ENCODE measurements at regions not wholly inside any gene's neighbourhood (a gene's known extent, or its start where the extent isn't known, plus 50 kb on each side); places are given as distances from the start of the nearest gene placed in this dataset.

DNA sequence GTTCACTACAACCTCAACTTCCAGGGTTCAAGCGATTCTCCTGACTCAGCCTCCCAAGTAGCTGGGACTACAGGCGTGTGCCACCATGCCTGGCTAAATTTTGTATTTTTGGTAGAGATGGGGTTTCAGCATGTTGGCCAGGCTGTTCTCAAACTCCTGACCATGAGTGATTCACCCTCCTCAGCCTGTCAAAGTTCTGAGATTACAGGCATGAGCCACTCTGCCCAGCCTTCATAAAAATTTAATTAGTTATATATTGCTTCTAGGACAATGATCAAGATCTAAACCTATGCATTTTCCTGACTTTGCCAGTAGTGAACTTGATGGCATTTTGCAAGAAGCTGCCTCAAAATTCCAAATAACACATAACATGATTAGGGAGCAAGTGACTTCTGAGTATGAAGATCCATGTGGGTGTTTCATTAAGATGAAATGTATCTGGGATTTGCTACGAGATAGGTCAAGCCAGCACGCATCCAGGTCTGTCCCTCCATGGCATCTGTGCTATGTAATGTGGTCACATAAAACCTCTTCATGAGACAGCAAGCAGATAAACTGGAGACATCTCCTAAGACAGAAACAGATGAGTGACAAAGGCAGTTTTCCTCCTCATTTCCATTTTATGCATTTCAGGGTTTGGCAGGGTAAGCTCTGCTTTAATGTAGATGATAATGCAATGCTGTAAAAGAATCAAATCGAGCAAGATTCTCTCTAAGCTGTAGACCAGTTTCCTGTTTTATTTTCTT lies 319.4 kb upstream of the ATP2B1 start:
- H3K4me1 ChIP-seq (ENCODE audit: control insufficient read depth in 1 of 2, insufficient read depth in 2 of 2, low read length in 2 of 2): no peaks in the 10 kb centered on the region
- H3K9me3 ChIP-seq (ENCODE audit: control insufficient read depth in 1 of 2, low read length in 2 of 2): no peaks in the 10 kb centered on the region
- no peaks in the 10 kb centered on the region for H3K36me3 ChIP-seq (ENCODE audit: control insufficient read depth in 1 of 2, insufficient read depth in 2 of 2, low read length in 2 of 2)
- H3K4me3 ChIP-seq (ENCODE audit: low read depth in 1 of 2, low read length in 2 of 2): no peak overlapping the region
- H3K27ac ChIP-seq (ENCODE audit: low read length): no peak overlapping the region
- H3K27me3 ChIP-seq (ENCODE audit: low read depth, low read length): no peaks in the 10 kb centered on the region

DNA sequence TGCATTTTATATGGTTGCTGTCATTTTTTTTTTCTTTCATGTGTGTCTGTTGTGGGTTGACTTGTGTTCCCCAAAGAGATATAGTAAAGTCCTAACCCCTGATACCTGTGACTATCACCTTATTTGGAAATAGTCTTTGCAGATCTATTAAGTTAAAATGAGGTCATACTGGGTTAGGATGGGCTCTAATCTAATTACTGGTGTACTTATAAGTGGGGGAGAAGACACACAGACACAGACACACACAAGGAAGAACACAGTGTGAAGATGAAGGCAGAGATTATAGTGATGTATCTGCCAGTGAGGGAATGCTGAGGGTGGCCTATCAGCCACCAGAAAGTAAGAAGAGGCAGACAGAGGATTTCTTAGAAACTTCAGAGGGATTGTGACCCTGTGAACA lies 318.4 kb upstream of the ATP2B1 start:
- no peaks in the 10 kb centered on the region for H3K27me3 ChIP-seq (ENCODE audit: low read depth, low read length)
- H3K4me3 ChIP-seq (ENCODE audit: low read depth in 1 of 2, low read length in 2 of 2): no peak overlapping the region

DNA sequence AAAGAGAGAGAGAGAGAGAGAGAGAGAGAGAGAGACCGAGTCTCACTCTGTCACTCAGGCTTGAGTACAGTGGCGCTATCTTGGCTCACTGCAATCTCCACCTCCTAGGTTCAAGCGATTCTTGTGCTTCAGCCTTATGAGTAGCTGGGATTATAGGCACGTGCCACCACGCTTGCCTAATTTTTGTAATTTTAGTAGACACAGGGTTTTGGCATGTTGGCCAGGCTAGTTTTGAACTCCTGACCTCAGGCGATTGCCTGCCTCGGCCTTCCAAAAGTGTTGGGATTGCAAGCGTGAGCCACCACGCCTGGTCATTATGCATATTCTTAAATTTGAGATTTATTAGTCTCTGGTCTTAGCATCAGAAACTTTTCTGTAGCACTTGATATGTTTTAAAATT lies 317.9 kb upstream of the ATP2B1 start:
- no peaks in the 10 kb centered on the region for H3K27me3 ChIP-seq (ENCODE audit: low read depth, low read length)
- H3K9me3 ChIP-seq (ENCODE audit: control insufficient read depth in 1 of 2, low read length in 2 of 2): no peaks in the 10 kb centered on the region
- no peak overlapping the region for H3K27ac ChIP-seq (ENCODE audit: low read length)
- no peaks in the 10 kb centered on the region for H3K4me1 ChIP-seq (ENCODE audit: control insufficient read depth in 1 of 2, insufficient read depth in 2 of 2, low read length in 2 of 2)
- H3K36me3 ChIP-seq (ENCODE audit: control insufficient read depth in 1 of 2, insufficient read depth in 2 of 2, low read length in 2 of 2): no peaks in the 10 kb centered on the region
- H3K4me3 ChIP-seq (ENCODE audit: low read depth in 1 of 2, low read length in 2 of 2): no peak overlapping the region

More for the DNA sequence above, 318.4 kb upstream of the ATP2B1 start:
- Histone ChIP-seq H3K36me3 (ENCODE audit: control insufficient read depth in 1 of 2, insufficient read depth in 2 of 2, low read length in 2 of 2) (no peaks in the 10 kb centered on the region), H3K9me3 (ENCODE audit: control insufficient read depth in 1 of 2, low read length in 2 of 2) (no peaks in the 10 kb centered on the region), H3K4me1 (ENCODE audit: control insufficient read depth in 1 of 2, insufficient read depth in 2 of 2, low read length in 2 of 2) (no peaks in the 10 kb centered on the region), H3K27ac (ENCODE audit: low read length) (no peak overlapping the region)

DNA sequence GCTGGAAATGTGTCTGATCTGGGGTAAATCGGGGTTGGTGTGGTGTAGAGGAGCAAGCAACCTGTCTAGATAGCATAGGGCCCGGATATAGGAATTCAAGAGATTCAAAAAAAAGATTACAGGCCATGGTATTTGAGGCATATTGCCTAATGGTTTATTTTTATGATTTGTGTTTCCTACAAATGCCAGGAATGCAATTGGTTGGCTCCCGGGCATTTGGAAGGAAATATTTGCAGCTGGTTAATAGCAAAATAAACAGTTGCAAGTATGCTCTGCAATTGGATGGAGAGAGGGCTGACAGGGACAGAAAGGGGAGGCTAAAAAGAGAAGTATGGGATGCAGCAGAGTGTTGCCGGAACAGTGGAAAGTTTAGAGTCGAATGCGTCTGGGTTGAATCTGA lies 315.6 kb upstream of the ATP2B1 start:
- no peak overlapping the region for H3K4me3 ChIP-seq (ENCODE audit: low read depth in 1 of 2, low read length in 2 of 2)
- H3K9me3 ChIP-seq (ENCODE audit: control insufficient read depth in 1 of 2, low read length in 2 of 2): no peaks in the 10 kb centered on the region
- H3K36me3 ChIP-seq (ENCODE audit: control insufficient read depth in 1 of 2, insufficient read depth in 2 of 2, low read length in 2 of 2): no peaks in the 10 kb centered on the region
- no peaks in the 10 kb centered on the region for H3K4me1 ChIP-seq (ENCODE audit: control insufficient read depth in 1 of 2, insufficient read depth in 2 of 2, low read length in 2 of 2)
- H3K27me3 ChIP-seq (ENCODE audit: low read depth, low read length): no peaks in the 10 kb centered on the region
- H3K27ac ChIP-seq (ENCODE audit: low read length): no peak overlapping the region

DNA sequence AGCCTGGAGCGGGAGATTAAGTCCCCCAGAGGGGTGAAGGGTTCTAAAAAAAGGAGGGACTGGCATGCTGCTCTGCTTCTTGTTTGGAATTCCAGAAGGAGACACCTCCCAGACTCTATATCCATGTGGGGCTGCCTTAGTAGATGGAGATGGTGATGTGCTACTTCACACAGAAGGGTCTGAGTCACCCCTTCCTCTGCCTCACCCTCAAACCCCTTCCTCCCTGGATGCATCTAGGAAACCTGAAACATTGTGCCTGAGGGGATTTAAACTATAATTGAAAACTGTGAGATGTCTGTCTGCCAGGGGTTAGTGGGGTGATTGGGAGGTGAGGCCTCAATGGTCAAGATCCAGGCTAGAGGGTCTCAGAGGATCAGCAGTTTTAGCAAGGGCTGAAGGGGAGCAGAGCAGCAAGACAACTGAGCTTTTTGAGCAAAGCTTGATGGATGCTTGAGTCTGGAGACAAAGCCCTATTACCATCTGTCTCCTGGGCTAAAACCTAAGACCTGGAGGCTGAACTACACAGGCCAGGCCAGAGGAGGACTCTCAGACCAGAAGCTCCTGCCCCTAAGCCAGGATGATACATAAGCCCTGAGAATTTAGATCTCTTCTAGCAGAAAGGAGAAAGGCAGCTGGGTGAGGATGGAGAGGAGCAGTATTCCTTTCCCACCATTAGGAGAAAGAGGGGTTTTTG lies 314.7 kb upstream of the ATP2B1 start:
- Histone ChIP-seq H3K27ac (ENCODE audit: low read length) (no peak overlapping the region), H3K9me3 (ENCODE audit: control insufficient read depth in 1 of 2, low read length in 2 of 2) (no peaks in the 10 kb centered on the region), H3K4me3 (ENCODE audit: low read depth in 1 of 2, low read length in 2 of 2) (no peak overlapping the region), H3K4me1 (ENCODE audit: control insufficient read depth in 1 of 2, insufficient read depth in 2 of 2, low read length in 2 of 2) (no peaks in the 10 kb centered on the region), H3K27me3 (ENCODE audit: low read depth, low read length) (no peaks in the 10 kb centered on the region), H3K36me3 (ENCODE audit: control insufficient read depth in 1 of 2, insufficient read depth in 2 of 2, low read length in 2 of 2) (no peaks in the 10 kb centered on the region)

DNA sequence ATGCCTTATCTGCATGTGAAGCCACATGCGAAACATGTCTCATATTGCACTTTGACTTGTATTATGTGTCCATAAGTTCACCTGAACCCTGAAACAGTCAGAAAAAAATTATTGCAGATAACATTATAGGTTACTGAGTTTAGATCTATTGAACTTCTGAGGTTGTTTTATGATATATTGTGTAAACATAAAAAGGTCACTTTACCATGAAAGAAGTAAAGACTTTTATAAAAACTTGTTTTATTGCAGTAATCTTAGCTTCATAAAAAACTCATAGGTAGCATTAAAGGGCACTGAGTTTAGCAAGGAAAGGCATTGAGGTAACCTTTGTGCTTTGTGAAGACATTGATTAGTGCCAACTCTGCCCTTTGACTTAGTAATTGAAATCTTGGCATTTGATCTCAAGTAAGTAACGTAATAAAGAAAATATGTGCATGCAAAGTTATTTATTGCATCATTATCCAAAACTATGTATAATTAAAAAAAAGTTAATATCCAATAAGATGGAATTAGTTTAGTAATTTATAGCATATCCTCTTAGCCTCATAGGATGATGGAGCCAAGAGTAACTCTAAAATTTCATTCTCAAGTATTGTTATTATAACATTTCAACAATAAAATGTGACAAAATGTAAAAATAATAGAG lies 313.3 kb upstream of the ATP2B1 start:
- Histone ChIP-seq H3K9me3 (ENCODE audit: control insufficient read depth in 1 of 2, low read length in 2 of 2) (no peaks in the 10 kb centered on the region), H3K4me1 (ENCODE audit: control insufficient read depth in 1 of 2, insufficient read depth in 2 of 2, low read length in 2 of 2) (no peaks in the 10 kb centered on the region), H3K36me3 (ENCODE audit: control insufficient read depth in 1 of 2, insufficient read depth in 2 of 2, low read length in 2 of 2) (no peaks in the 10 kb centered on the region), H3K27ac (ENCODE audit: low read length) (no peak overlapping the region), H3K4me3 (ENCODE audit: low read depth in 1 of 2, low read length in 2 of 2) (no peak overlapping the region), H3K27me3 (ENCODE audit: low read depth, low read length) (no peaks in the 10 kb centered on the region)

DNA sequence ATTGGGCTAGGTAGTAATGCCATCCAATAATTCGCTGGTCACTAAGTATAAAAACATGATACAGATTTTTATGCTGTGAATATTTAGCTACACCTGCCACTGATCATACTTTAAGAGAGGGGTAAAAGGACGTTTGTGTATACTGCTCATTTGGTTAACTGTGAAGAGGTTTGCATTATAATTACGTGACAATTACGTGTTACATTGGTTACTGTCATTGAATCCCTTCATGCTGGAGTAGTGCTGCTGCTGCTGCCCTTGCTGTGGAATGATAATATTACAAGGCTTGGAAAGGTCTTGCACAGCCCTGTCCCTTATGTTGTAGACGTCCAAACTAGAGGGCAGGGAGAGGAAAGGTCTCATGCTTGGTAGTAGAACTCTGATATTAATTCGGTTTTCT lies 312.2 kb upstream of the ATP2B1 start:
- no peak overlapping the region for H3K4me3 ChIP-seq (ENCODE audit: low read depth in 1 of 2, low read length in 2 of 2)

DNA sequence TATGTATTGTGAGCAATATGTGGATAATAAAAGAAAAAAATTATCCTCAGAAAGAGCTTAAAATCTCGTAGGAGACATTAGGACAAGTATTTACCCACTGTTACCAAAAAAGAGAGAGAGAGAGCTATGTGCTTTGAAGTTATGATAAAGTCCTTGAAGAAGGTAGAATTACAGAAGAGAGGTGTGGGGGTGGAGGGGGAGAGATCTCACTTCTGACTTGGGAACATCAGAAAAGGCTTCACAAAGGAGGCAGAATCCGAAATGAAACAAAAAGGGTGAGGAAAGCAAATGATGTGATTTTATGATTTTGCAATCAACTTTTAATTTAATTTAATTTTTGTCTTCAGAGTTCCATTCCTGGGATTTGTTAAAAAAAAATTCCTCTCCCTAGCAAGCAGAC lies 311.8 kb upstream of the ATP2B1 start:
- H3K27me3 ChIP-seq (ENCODE audit: low read depth, low read length): no peaks in the 10 kb centered on the region
- no peak overlapping the region for H3K4me3 ChIP-seq (ENCODE audit: low read depth in 1 of 2, low read length in 2 of 2)
- H3K4me1 ChIP-seq (ENCODE audit: control insufficient read depth in 1 of 2, insufficient read depth in 2 of 2, low read length in 2 of 2): no peaks in the 10 kb centered on the region
- H3K36me3 ChIP-seq (ENCODE audit: control insufficient read depth in 1 of 2, insufficient read depth in 2 of 2, low read length in 2 of 2): no peaks in the 10 kb centered on the region
- no peaks in the 10 kb centered on the region for H3K9me3 ChIP-seq (ENCODE audit: control insufficient read depth in 1 of 2, low read length in 2 of 2)
- H3K27ac ChIP-seq (ENCODE audit: low read length): no peak overlapping the region

More for the DNA sequence above, 312.2 kb upstream of the ATP2B1 start:
- H3K27me3 ChIP-seq (ENCODE audit: low read depth, low read length): no peaks in the 10 kb centered on the region
- H3K36me3 ChIP-seq (ENCODE audit: control insufficient read depth in 1 of 2, insufficient read depth in 2 of 2, low read length in 2 of 2): no peaks in the 10 kb centered on the region
- no peak overlapping the region for H3K27ac ChIP-seq (ENCODE audit: low read length)
- no peaks in the 10 kb centered on the region for H3K9me3 ChIP-seq (ENCODE audit: control insufficient read depth in 1 of 2, low read length in 2 of 2)
- H3K4me1 ChIP-seq (ENCODE audit: control insufficient read depth in 1 of 2, insufficient read depth in 2 of 2, low read length in 2 of 2): no peaks in the 10 kb centered on the region

DNA sequence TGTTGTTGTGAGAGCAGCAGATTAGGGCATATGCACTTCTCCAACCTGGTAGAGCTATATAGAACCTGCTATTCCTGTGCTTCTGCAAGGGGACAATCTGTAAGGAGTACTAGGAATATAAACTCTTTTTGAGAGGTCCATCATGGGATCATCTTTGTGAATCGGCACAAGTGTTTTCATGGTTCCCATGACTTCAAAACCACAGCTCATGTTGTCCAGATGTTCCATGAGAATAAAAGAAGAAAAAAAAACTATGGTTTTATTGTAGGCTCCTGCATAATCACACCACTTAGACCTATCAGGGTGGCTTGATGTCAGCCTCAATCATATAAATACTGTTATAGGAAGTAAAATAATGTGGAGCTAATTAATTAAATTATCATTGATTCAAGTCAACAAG lies 311.4 kb upstream of the ATP2B1 start:
- H3K27ac ChIP-seq (ENCODE audit: low read length): no peak overlapping the region
- H3K36me3 ChIP-seq (ENCODE audit: control insufficient read depth in 1 of 2, insufficient read depth in 2 of 2, low read length in 2 of 2): no peaks in the 10 kb centered on the region
- no peaks in the 10 kb centered on the region for H3K4me1 ChIP-seq (ENCODE audit: control insufficient read depth in 1 of 2, insufficient read depth in 2 of 2, low read length in 2 of 2)
- no peaks in the 10 kb centered on the region for H3K9me3 ChIP-seq (ENCODE audit: control insufficient read depth in 1 of 2, low read length in 2 of 2)
- no peaks in the 10 kb centered on the region for H3K27me3 ChIP-seq (ENCODE audit: low read depth, low read length)
- H3K4me3 ChIP-seq (ENCODE audit: low read depth in 1 of 2, low read length in 2 of 2): no peak overlapping the region

DNA sequence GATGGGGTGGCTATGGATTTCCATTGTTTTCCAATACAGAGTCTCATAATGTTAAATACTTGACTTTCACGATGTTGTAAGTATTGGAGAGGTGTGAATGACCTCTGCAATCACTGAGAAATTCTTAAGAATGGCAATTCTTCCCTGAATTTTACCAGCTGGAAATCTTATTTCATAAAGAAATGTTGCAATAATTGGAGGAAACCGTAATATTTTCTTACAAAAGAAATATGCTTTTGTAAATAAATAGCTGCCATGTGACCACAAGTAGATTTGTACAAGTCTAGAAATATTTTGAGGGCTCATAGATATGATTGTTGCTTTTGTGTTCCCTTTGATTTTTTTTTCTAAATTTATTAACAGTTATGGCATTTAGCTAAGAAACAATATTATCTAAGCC lies 308.7 kb upstream of the ATP2B1 start:
- Histone ChIP-seq H3K27me3 (ENCODE audit: low read depth, low read length) (no peaks in the 10 kb centered on the region), H3K27ac (ENCODE audit: low read length) (no peak overlapping the region), H3K36me3 (ENCODE audit: control insufficient read depth in 1 of 2, insufficient read depth in 2 of 2, low read length in 2 of 2) (no peaks in the 10 kb centered on the region), H3K4me3 (ENCODE audit: low read depth in 1 of 2, low read length in 2 of 2) (no peak overlapping the region), H3K4me1 (ENCODE audit: control insufficient read depth in 1 of 2, insufficient read depth in 2 of 2, low read length in 2 of 2) (no peaks in the 10 kb centered on the region), H3K9me3 (ENCODE audit: control insufficient read depth in 1 of 2, low read length in 2 of 2) (no peaks in the 10 kb centered on the region)

DNA sequence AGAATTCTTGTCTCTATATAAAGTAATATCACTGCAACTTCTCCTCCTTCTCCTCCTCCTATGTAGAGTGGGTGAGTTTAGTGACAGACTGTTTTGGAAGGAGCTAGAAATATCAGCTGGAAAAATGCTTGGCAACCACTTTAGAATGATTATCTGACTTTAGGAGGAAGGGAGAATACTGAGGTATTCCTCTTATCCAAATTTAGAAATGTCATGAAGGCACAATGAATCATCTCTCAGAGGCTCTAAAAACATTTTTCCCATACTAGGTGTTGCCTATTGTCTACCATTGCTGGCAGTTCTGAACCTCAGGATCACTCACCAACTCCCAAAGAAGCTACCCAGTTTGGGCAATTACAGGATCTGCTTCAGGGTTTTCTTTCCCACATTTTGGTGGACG lies 306.6 kb upstream of the ATP2B1 start:
- Histone ChIP-seq H3K27ac (ENCODE audit: low read length) (no peak overlapping the region), H3K4me1 (ENCODE audit: control insufficient read depth in 1 of 2, insufficient read depth in 2 of 2, low read length in 2 of 2) (no peaks in the 10 kb centered on the region), H3K4me3 (ENCODE audit: low read depth in 1 of 2, low read length in 2 of 2) (no peak overlapping the region), H3K9me3 (ENCODE audit: control insufficient read depth in 1 of 2, low read length in 2 of 2) (no peaks in the 10 kb centered on the region), H3K36me3 (ENCODE audit: control insufficient read depth in 1 of 2, insufficient read depth in 2 of 2, low read length in 2 of 2) (no peaks in the 10 kb centered on the region), H3K27me3 (ENCODE audit: low read depth, low read length) (no peaks in the 10 kb centered on the region)

Measured in muscle layer of duodenum (tissue), 2 donors.